Activated CD4-positive, CD25-positive, alpha-beta regulatory T cell (primary cell): ENCODE measurements at regions not wholly inside any gene's neighbourhood (a gene's known extent, or its start where the extent isn't known, plus 50 kb on each side); places are given as distances from the start of the nearest gene placed in this dataset.
"Not testable (repeated sequence)": the region's sequence is repeated elsewhere in the genome, so short reads cannot be mapped to it uniquely, and the experiment has no call there.

ENCODE experiments used
- DNase-seq, 4 experiments: peaks; one replicate each; lab custom pipeline; 2025; lab: John Stamatoyannopoulos, UW

GRCh38 chr10:42367532-42368230 lies 270.7 kb downstream of the ZNF33B start:
- peak in 1 of 4 experiments; percentile 2 for DNase-seq

- DNase-seq: no peak
These were observed 286.6 kb downstream of the ZNF33B start for GRCh38 chr10:42351745-42352144.

GRCh38 chr10:42336593-42337337 lies 301.6 kb downstream of the ZNF33B start:
- not testable (repeated sequence) for DNase-seq

GRCh38 chr10:42335653-42336296 lies 302.6 kb downstream of the ZNF33B start:
- not testable (repeated sequence) for DNase-seq

- no peak for DNase-seq
These were observed 334.0 kb downstream of the ZNF33B start for GRCh38 chr10:42304341-42304740.

GRCh38 chr10:42281896-42282295 lies 356.5 kb downstream of the ZNF33B start:
- not testable (repeated sequence) for DNase-seq

- not testable (repeated sequence) for DNase-seq
These were observed 368.6 kb downstream of the ZNF33B start for GRCh38 chr10:42269788-42270187.

- not testable (repeated sequence) for DNase-seq
These were observed 375.1 kb downstream of the ZNF33B start for GRCh38 chr10:42263259-42263658.

- not testable (repeated sequence) for DNase-seq
These were observed 395.4 kb downstream of the ZNF33B start for GRCh38 chr10:42243002-42243401.

GRCh38 chr10:42242135-42242805 lies 396.1 kb downstream of the ZNF33B start:
- DNase-seq: no peak

GRCh38 chr10:42236401-42236800 lies 402.0 kb downstream of the ZNF33B start:
- not testable (repeated sequence) for DNase-seq

- DNase-seq: not testable (repeated sequence)
These were observed 402.6 kb downstream of the ZNF33B start for GRCh38 chr10:42235736-42236135.

GRCh38 chr10:42235241-42235640 lies 403.1 kb downstream of the ZNF33B start:
- DNase-seq: not testable (repeated sequence)

- not testable (repeated sequence) for DNase-seq
These were observed 403.9 kb downstream of the ZNF33B start for GRCh38 chr10:42234506-42234905.

- DNase-seq: not testable (repeated sequence)
These were observed 404.7 kb downstream of the ZNF33B start for GRCh38 chr10:42233461-42234206.

- DNase-seq: not testable (repeated sequence)
These were observed 405.4 kb downstream of the ZNF33B start for GRCh38 chr10:42232955-42233354.

- DNase-seq: not testable (repeated sequence)
These were observed 407.6 kb downstream of the ZNF33B start for GRCh38 chr10:42230812-42231211.

- DNase-seq: not testable (repeated sequence)
These were observed 408.3 kb downstream of the ZNF33B start for GRCh38 chr10:42230115-42230514.

- DNase-seq: not testable (repeated sequence)
These were observed 410.5 kb downstream of the ZNF33B start for GRCh38 chr10:42227859-42228258.

GRCh38 chr10:42193588-42193987 lies 444.8 kb downstream of the ZNF33B start:
- DNase-seq: not testable (repeated sequence)

GRCh38 chr10:42192450-42192849 lies 445.9 kb downstream of the ZNF33B start:
- DNase-seq: not testable (repeated sequence)
